CD4-positive, alpha-beta T cell treated with Interleukin-10 for 1 hour (primary cell): ENCODE measurements at regions not wholly inside any gene's neighbourhood (a gene's known extent, or its start where the extent isn't known, plus 50 kb on each side); places are given as distances from the start of the nearest gene placed in this dataset.
"Not testable (repeated sequence)": the region's sequence is repeated elsewhere in the genome, so short reads cannot be mapped to it uniquely, and the experiment has no call there.

ENCODE experiments used
- DNase-seq: peaks from one replicate; pipeline ENCODE4 v3.0.0-alpha.2; 2020

- no peak for DNase-seq
These were observed 294.1 kb downstream of the SIPA1L2 start for GRCh38 chr1:232335741-232336293.

GRCh38 chr1:232335261-232335660 lies 294.7 kb downstream of the SIPA1L2 start:
- DNase-seq = peak; percentile 38

GRCh38 chr1:232334811-232335210 lies 295.1 kb downstream of the SIPA1L2 start:
- DNase-seq = no peak

GRCh38 chr1:232334246-232334645 lies 295.7 kb downstream of the SIPA1L2 start:
- no peak for DNase-seq

- no peak for DNase-seq
These were observed 296.5 kb downstream of the SIPA1L2 start for GRCh38 chr1:232333419-232333767.

- DNase-seq = not testable (repeated sequence)
These were observed 297.1 kb downstream of the SIPA1L2 start for GRCh38 chr1:232332710-232333418.

GRCh38 chr1:232329103-232329813 lies 300.7 kb downstream of the SIPA1L2 start:
- no peak for DNase-seq

GRCh38 chr1:232328486-232329102 lies 301.3 kb downstream of the SIPA1L2 start:
- DNase-seq = no peak

- no peak for DNase-seq
These were observed 302.0 kb downstream of the SIPA1L2 start for GRCh38 chr1:232327899-232328298.

- DNase-seq = no peak
These were observed 302.7 kb downstream of the SIPA1L2 start for GRCh38 chr1:232327269-232327668.

- DNase-seq = no peak
These were observed 307.7 kb downstream of the SIPA1L2 start for GRCh38 chr1:232322162-232322734.

- DNase-seq = no peak
These were observed 310.3 kb downstream of the SIPA1L2 start for GRCh38 chr1:232319518-232320210.

- DNase-seq = no peak
These were observed 310.9 kb downstream of the SIPA1L2 start for GRCh38 chr1:232319072-232319471.

GRCh38 chr1:232318143-232318542 lies 311.8 kb downstream of the SIPA1L2 start:
- no peak for DNase-seq

GRCh38 chr1:232317350-232317749 lies 312.6 kb downstream of the SIPA1L2 start:
- no peak for DNase-seq

GRCh38 chr1:232316864-232317263 lies 313.1 kb downstream of the SIPA1L2 start:
- DNase-seq = no peak

- DNase-seq = not testable (repeated sequence)
These were observed 316.1 kb downstream of the SIPA1L2 start for GRCh38 chr1:232313876-232314275.

GRCh38 chr1:232310541-232310940 lies 319.4 kb downstream of the SIPA1L2 start:
- no peak for DNase-seq

GRCh38 chr1:232308616-232309015 lies 321.3 kb downstream of the SIPA1L2 start:
- DNase-seq = no peak

GRCh38 chr1:232307296-232308017 lies 322.5 kb downstream of the SIPA1L2 start:
- no peak for DNase-seq

- no peak for DNase-seq
These were observed 323.5 kb downstream of the SIPA1L2 start for GRCh38 chr1:232306269-232306961.
